K562 (cell line): ENCODE measurements at regions not wholly inside any gene's neighbourhood (a gene's known extent, or its start where the extent isn't known, plus 50 kb on each side); places are given as distances from the start of the nearest gene placed in this dataset.

ENCODE experiments used
- ARNT ChIP-seq, 2 experiments: fragments of 450-650 bp; IDR thresholded peaks; 2 replicates each; pipeline ENCODE4 v1.6.1; 2016; ENCODE audit warnings: mild to moderate bottlenecking in 1 of 2
- ASH1L ChIP-seq: fragments of 450-650 bp; IDR thresholded peaks from 2 replicates; pipeline ENCODE4 v1.6.1; 2018; ENCODE audit warnings: borderline replicate concordance, mild to moderate bottlenecking, low read depth; ENCODE audit not compliant: partially characterized antibody
- BHLHE40 ChIP-seq: IDR thresholded peaks from 2 replicates; pipeline ENCODE4 v1.6.1; 2011; ENCODE audit warnings: low read length, improper control_type of control experiment
- CBX5 ChIP-seq: IDR thresholded peaks from 2 replicates; pipeline ENCODE4 v1.6.1; 2014; ENCODE audit warnings: low read depth, borderline replicate concordance
- CREM ChIP-seq: IDR thresholded peaks from 2 replicates; pipeline ENCODE4 v1.6.1; 2014; ENCODE audit warnings: antibody characterized with exemption, low read depth
- EP300 ChIP-seq: IDR thresholded peaks from 2 replicates; pipeline ENCODE4 v1.6.1; 2012; ENCODE audit warnings: low read length, improper control_type of control experiment
- ILF3 ChIP-seq: fragments of 450-650 bp; IDR thresholded peaks from 2 replicates; pipeline ENCODE4 v1.6.1; 2018; ENCODE audit warnings: antibody characterized with exemption, mild to moderate bottlenecking, moderate library complexity, borderline replicate concordance
- MYBL2 ChIP-seq, 2 experiments: fragments of 450-650 bp in 1 of 2; sonication (generic) in 1 of 2; formaldehyde crosslinking in 1 of 2; IDR thresholded peaks; 2 replicates each; pipeline versions ENCODE4 v1.6.1 to v1.8.1; 2017 to 2022; ENCODE audit warnings: borderline replicate concordance in 1 of 2, inconsistent platforms in 1 of 2, low read depth in 1 of 2, mild to moderate bottlenecking in 1 of 2, missing genetic modification reagents in 1 of 2, moderate library complexity in 1 of 2
- NONO ChIP-seq, 2 experiments: fragments of 200-400 bp in 1 of 2; fragments of 450-650 bp in 1 of 2; formaldehyde crosslinking in 1 of 2; IDR thresholded peaks; 2 replicates each; pipeline ENCODE4 v1.6.1; 2017; ENCODE audit warnings: low read depth in 2 of 2, mild to moderate bottlenecking in 2 of 2, moderate library complexity in 2 of 2, low read length in 1 of 2
- NR2C2 ChIP-seq, 2 experiments: fragments of 200-800 bp in 1 of 2; sonication (Bioruptor generic) in 1 of 2; sonication (generic) in 1 of 2; formaldehyde crosslinking in 1 of 2; IDR thresholded peaks; 2 replicates each; pipeline versions ENCODE4 v1.6.1 to v1.8.0; 2016 to 2022; ENCODE audit warnings: mild to moderate bottlenecking in 1 of 2, missing compliant biosample characterization in 1 of 2, missing genetic modification characterization in 1 of 2, missing genetic modification reagents in 1 of 2
- POLR2A ChIP-seq: fragments of 450-650 bp; conservative IDR thresholded peaks from 2 replicates; pipeline ENCODE4 v1.6.1; 2016
- SP2 ChIP-seq: IDR thresholded peaks from 2 replicates; pipeline ENCODE4 v1.6.1; 2011; ENCODE audit warnings: mild to moderate bottlenecking, low read depth, low read length, moderate library complexity; ENCODE audit not compliant: poor library complexity, severe bottlenecking; ENCODE audit errors: extremely low read depth
- SRF ChIP-seq, 2 experiments: fragments of 250-450, 450-650 bp in 1 of 2; sonication (Bioruptor Pico) in 1 of 2; sonication (generic) in 1 of 2; formaldehyde crosslinking; IDR thresholded peaks; 2 replicates each; pipeline versions ENCODE4 v1.5.0 to v1.5.1; 2020 to 2022; ENCODE audit warnings: mild to moderate bottlenecking in 1 of 2, missing genetic modification reagents in 1 of 2
- ZBTB34 ChIP-seq: fragments of 250-450 bp; sonication (Bioruptor Pico); IDR thresholded peaks from 2 replicates; pipeline ENCODE4 v1.8.0; 2021; ENCODE audit warnings: mild to moderate bottlenecking, moderate library complexity
- ZC3H11A ChIP-seq: IDR thresholded peaks from 2 replicates; pipeline ENCODE4 v1.6.1; 2012; ENCODE audit warnings: low read depth, low read length, improper control_type of control experiment
- ZNF253 ChIP-seq: fragments of 250-450 bp; sonication (Bioruptor Pico); conservative IDR thresholded peaks from 2 replicates; pipeline ENCODE4 v1.6.1; 2021; ENCODE audit warnings: mild to moderate bottlenecking
- ZNF449 ChIP-seq: fragments of 250-450 bp; sonication (Bioruptor Pico); IDR thresholded peaks from 2 replicates; pipeline ENCODE4 v1.8.0; 2022; ENCODE audit warnings: moderate library complexity, mild to moderate bottlenecking, inconsistent platforms
- ZNF507 ChIP-seq: conservative IDR thresholded peaks from 2 replicates; pipeline ENCODE4 v1.6.1; 2017; ENCODE audit warnings: missing genetic modification characterization, missing compliant biosample characterization
- ZNF584 ChIP-seq: fragments of 200-800 bp; sonication (Bioruptor generic); IDR thresholded peaks from 2 replicates; pipeline ENCODE4 v1.6.1; 2016; ENCODE audit warnings: low read depth, mild to moderate bottlenecking, missing genetic modification characterization, missing compliant biosample characterization
- TF ChIP-seq, protein P1 (sequence below): fragments of 200-800 bp; sonication (Bioruptor generic); IDR thresholded peaks from 2 replicates; pipeline ENCODE4 v1.6.1; 2016; ENCODE audit warnings: missing genetic modification characterization, missing compliant biosample characterization

DNA sequence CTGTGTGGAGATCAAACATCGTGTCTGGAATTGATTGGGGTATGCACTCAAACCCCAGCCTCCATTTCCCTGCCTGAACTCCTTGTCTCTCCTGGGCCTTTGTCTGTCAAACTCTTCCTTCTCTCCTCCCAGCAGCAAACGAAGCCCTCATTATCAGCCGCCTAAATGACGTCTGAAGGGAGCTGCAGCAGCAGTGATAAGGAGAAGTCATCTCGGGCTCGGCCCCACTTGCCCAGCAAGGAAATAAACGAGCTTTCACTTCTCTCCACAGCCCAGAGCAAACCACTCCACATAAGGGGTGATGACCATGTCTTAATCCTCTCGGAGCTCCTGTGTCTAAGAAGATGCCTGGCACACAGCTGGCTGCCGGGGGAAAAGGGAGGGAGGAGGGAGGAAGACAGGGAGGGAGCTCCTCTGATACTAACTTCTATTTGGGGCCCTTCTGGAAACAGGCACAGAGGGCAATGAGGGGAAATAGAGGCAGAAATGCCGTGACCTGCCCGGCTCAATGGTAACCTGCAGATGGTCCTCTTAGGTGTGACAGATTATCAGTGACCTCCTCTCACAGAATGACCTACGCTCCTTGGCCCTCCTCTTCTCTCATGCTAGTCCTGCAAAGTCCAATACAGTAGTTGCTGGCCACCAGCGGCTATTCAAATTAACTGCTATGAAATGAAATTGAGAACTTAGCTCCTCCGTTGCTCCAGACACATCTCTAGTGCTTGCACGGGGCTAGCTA, 100.4 kb downstream of the PXDC1 start (continued):
- no peak; the same call in 1 of the 2 replicates for TF ChIP-seq CBX5
- TF ChIP-seq ZBTB34 = no peak
- no peak for TF ChIP-seq ZNF449 (CRISPR knock-in tag)
- TF ChIP-seq BHLHE40 = peak; percentile 62
- TF ChIP-seq SP2 = peak; percentile 10
- no peak for TF ChIP-seq ASH1L
- peak; percentile 46; the same call in 1 of the 2 replicates for TF ChIP-seq POLR2A
- no peak for TF ChIP-seq ZNF507
- peak; percentile 66 to 76; a peak in 3 of 4 replicates for TF ChIP-seq ARNT (IDR thresholded peaks at IDR 0.05)
- TF ChIP-seq, protein P1, sequence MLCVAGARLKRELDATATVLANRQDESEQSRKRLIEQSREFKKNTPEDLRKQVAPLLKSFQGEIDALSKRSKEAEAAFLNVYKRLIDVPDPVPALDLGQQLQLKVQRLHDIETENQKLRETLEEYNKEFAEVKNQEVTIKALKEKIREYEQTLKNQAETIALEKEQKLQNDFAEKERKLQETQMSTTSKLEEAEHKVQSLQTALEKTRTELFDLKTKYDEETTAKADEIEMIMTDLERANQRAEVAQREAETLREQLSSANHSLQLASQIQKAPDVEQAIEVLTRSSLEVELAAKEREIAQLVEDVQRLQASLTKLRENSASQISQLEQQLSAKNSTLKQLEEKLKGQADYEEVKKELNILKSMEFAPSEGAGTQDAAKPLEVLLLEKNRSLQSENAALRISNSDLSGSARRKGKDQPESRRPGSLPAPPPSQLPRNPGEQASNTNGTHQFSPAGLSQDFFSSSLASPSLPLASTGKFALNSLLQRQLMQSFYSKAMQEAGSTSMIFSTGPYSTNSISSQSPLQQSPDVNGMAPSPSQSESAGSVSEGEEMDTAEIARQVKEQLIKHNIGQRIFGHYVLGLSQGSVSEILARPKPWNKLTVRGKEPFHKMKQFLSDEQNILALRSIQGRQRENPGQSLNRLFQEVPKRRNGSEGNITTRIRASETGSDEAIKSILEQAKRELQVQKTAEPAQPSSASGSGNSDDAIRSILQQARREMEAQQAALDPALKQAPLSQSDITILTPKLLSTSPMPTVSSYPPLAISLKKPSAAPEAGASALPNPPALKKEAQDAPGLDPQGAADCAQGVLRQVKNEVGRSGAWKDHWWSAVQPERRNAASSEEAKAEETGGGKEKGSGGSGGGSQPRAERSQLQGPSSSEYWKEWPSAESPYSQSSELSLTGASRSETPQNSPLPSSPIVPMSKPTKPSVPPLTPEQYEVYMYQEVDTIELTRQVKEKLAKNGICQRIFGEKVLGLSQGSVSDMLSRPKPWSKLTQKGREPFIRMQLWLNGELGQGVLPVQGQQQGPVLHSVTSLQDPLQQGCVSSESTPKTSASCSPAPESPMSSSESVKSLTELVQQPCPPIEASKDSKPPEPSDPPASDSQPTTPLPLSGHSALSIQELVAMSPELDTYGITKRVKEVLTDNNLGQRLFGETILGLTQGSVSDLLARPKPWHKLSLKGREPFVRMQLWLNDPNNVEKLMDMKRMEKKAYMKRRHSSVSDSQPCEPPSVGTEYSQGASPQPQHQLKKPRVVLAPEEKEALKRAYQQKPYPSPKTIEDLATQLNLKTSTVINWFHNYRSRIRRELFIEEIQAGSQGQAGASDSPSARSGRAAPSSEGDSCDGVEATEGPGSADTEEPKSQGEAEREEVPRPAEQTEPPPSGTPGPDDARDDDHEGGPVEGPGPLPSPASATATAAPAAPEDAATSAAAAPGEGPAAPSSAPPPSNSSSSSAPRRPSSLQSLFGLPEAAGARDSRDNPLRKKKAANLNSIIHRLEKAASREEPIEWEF (CRISPR knock-in tag) = no peak
- peak; percentile 98 for TF ChIP-seq CREM
- TF ChIP-seq NONO (IDR thresholded peaks at IDR 0.05; ENCODE audit: low read depth in 2 of 2, low read length in 1 of 2) = no peak; a peak in 1 of 4 replicates
- TF ChIP-seq MYBL2 (IDR thresholded peaks at IDR 0.05; ENCODE audit: low read depth) = no peak
- no peak for TF ChIP-seq MYBL2 (CRISPR knock-in tag; IDR thresholded peaks at IDR 0.05; ENCODE audit: borderline replicate concordance)
- peak in 1 of 2 experiments; percentile 89; a peak in 2 of 4 replicates for TF ChIP-seq SRF (CRISPR knock-in tag; IDR thresholded peaks at IDR 0.05)
- TF ChIP-seq ZNF253 (CRISPR knock-in tag) = no peak
- no peak for TF ChIP-seq ILF3
- no peak for TF ChIP-seq NR2C2 (CRISPR knock-in tag; IDR thresholded peaks at IDR 0.05)
- TF ChIP-seq NR2C2 (tag; IDR thresholded peaks at IDR 0.05) = 0 out of 2 replicates have a peak, but pooled peaks have one; percentile 48
- peak; percentile 94 for TF ChIP-seq EP300
- no peak for TF ChIP-seq ZNF584 (CRISPR knock-in tag)
- TF ChIP-seq ZC3H11A = no peak
